GM23338 (cell line): ENCODE measurements at regions not wholly inside any gene's neighbourhood (a gene's known extent, or its start where the extent isn't known, plus 50 kb on each side); places are given as distances from the start of the nearest gene placed in this dataset.

Experiments
- CREB1 ChIP-seq: fragments of 250-450 bp; sonication (Bioruptor Pico); IDR thresholded peaks from 2 replicates; pipeline ENCODE4 v1.5.0; 2020; ENCODE audit warnings: low read depth, mild to moderate bottlenecking, moderate library complexity
- EZH2 ChIP-seq: fragments of 200-600 bp; sonication (generic); IDR thresholded peaks from one replicate; pipeline ENCODE4 v1.8.0; 2017; ENCODE audit warnings: antibody characterized with exemption, mild to moderate bottlenecking, low read depth; ENCODE audit not compliant: unreplicated experiment
- EZH2phosphoT487 ChIP-seq: fragments of 200-600 bp; sonication (generic); IDR thresholded peaks from one replicate; pipeline ENCODE4 v1.8.1; 2018; ENCODE audit warnings: antibody characterized with exemption; ENCODE audit not compliant: unreplicated experiment
- POLR2AphosphoS5 ChIP-seq: IDR thresholded peaks from 2 replicates; pipeline ENCODE4 v1.6.1; 2016; ENCODE audit warnings: antibody characterized with exemption, low read depth
- REST ChIP-seq: IDR thresholded peaks from one replicate; pipeline ENCODE4 v1.6.1; 2018; ENCODE audit warnings: antibody characterized with exemption; ENCODE audit not compliant: unreplicated experiment
- STAT1 ChIP-seq: IDR thresholded peaks from one replicate; pipeline ENCODE4 v1.6.1; 2016; ENCODE audit warnings: antibody characterized with exemption; ENCODE audit not compliant: unreplicated experiment
- TF ChIP-seq, protein P1 (sequence below), 2 experiments: fragments of 200-600 bp in 1 of 2; sonication (generic) in 1 of 2; conservative IDR thresholded peaks; 2 replicates each; pipeline versions ENCODE4 v1.5.1 to v1.6.1; 2016 to 2017; ENCODE audit warnings: antibody characterized with exemption in 2 of 2, low read depth in 2 of 2, mild to moderate bottlenecking in 2 of 2, moderate library complexity in 1 of 2
- TF ChIP-seq, protein P2 (sequence below): fragments of 250-450 bp; sonication (Bioruptor Pico); IDR thresholded peaks from 2 replicates; pipeline ENCODE4 v1.5.0; 2020; ENCODE audit warnings: mild to moderate bottlenecking, moderate library complexity

DNA sequence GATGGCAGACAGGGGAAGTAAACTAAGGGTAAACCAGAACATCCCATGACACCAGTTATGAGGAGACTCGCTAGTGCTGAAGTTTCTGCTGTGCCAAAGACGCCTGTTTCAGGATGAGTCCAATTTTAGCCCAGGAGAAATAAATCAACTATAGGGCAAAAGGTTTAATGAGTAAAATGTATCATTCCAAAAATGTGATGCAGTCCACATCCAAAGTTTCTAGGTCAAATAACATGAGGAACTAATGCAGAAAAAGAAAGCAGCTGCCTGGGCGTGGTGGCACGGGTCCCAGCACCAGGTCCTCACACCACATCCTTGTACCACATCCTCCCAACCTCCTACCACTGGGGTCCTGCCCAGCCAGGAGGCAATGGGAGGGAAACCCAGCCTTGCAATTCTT lies 126.9 kb upstream of the CTAGE1 start:
- TF ChIP-seq EZH2 (no peak), POLR2AphosphoS5 (no peak), CREB1 (CRISPR knock-in tag) (no peak), EZH2phosphoT487 (no peak), REST (no peak), STAT1 (no peak)
- TF ChIP-seq, protein P1, sequence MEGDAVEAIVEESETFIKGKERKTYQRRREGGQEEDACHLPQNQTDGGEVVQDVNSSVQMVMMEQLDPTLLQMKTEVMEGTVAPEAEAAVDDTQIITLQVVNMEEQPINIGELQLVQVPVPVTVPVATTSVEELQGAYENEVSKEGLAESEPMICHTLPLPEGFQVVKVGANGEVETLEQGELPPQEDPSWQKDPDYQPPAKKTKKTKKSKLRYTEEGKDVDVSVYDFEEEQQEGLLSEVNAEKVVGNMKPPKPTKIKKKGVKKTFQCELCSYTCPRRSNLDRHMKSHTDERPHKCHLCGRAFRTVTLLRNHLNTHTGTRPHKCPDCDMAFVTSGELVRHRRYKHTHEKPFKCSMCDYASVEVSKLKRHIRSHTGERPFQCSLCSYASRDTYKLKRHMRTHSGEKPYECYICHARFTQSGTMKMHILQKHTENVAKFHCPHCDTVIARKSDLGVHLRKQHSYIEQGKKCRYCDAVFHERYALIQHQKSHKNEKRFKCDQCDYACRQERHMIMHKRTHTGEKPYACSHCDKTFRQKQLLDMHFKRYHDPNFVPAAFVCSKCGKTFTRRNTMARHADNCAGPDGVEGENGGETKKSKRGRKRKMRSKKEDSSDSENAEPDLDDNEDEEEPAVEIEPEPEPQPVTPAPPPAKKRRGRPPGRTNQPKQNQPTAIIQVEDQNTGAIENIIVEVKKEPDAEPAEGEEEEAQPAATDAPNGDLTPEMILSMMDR (conservative IDR thresholded peaks at IDR 0.05; ENCODE audit: low read depth in 2 of 2), result no peak
- TF ChIP-seq, protein P2, sequence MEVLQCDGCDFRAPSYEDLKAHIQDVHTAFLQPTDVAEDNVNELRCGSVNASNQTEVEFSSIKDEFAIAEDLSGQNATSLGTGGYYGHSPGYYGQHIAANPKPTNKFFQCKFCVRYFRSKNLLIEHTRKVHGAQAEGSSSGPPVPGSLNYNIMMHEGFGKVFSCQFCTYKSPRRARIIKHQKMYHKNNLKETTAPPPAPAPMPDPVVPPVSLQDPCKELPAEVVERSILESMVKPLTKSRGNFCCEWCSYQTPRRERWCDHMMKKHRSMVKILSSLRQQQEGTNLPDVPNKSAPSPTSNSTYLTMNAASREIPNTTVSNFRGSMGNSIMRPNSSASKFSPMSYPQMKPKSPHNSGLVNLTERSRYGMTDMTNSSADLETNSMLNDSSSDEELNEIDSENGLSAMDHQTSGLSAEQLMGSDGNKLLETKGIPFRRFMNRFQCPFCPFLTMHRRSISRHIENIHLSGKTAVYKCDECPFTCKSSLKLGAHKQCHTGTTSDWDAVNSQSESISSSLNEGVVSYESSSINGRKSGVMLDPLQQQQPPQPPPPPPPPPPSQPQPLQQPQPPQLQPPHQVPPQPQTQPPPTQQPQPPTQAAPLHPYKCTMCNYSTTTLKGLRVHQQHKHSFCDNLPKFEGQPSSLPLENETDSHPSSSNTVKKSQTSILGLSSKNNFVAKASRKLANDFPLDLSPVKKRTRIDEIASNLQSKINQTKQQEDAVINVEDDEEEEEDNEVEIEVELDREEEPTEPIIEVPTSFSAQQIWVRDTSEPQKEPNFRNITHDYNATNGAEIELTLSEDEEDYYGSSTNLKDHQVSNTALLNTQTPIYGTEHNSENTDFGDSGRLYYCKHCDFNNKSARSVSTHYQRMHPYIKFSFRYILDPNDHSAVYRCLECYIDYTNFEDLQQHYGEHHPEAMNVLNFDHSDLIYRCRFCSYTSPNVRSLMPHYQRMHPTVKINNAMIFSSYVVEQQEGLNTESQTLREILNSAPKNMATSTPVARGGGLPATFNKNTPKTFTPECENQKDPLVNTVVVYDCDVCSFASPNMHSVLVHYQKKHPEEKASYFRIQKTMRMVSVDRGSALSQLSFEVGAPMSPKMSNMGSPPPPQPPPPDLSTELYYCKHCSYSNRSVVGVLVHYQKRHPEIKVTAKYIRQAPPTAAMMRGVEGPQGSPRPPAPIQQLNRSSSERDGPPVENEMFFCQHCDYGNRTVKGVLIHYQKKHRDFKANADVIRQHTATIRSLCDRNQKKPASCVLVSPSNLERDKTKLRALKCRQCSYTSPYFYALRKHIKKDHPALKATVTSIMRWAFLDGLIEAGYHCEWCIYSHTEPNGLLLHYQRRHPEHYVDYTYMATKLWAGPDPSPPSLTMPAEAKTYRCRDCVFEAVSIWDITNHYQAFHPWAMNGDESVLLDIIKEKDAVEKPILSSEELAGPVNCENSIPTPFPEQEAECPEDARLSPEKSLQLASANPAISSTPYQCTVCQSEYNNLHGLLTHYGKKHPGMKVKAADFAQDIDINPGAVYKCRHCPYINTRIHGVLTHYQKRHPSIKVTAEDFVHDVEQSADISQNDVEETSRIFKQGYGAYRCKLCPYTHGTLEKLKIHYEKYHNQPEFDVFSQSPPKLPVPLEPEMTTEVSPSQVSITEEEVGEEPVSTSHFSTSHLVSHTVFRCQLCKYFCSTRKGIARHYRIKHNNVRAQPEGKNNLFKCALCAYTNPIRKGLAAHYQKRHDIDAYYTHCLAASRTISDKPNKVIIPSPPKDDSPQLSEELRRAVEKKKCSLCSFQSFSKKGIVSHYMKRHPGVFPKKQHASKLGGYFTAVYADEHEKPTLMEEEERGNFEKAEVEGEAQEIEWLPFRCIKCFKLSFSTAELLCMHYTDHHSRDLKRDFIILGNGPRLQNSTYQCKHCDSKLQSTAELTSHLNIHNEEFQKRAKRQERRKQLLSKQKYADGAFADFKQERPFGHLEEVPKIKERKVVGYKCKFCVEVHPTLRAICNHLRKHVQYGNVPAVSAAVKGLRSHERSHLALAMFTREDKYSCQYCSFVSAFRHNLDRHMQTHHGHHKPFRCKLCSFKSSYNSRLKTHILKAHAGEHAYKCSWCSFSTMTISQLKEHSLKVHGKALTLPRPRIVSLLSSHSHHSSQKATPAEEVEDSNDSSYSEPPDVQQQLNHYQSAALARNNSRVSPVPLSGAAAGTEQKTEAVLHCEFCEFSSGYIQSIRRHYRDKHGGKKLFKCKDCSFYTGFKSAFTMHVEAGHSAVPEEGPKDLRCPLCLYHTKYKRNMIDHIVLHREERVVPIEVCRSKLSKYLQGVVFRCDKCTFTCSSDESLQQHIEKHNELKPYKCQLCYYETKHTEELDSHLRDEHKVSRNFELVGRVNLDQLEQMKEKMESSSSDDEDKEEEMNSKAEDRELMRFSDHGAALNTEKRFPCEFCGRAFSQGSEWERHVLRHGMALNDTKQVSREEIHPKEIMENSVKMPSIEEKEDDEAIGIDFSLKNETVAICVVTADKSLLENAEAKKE (CRISPR knock-in tag), result no peak
